T-helper 1 cell treated with Interleukin-12 subunit alpha and Interleukin-12 subunit beta and Interleukin-4 antibody, amounts not matched to agents 30 μg/mL and 1 μg/mL, for 36 hours (primary cell): ENCODE measurements at regions not wholly inside any gene's neighbourhood (a gene's known extent, or its start where the extent isn't known, plus 50 kb on each side); places are given as distances from the start of the nearest gene placed in this dataset.

Experiments
- H3K27ac Mint-ChIP-seq: one replicate; pipeline ENCODE4 v1.8.0; 2021; ENCODE audit warnings: mild to moderate bottlenecking, mixed read lengths
- H3K27me3 Mint-ChIP-seq: one replicate; pipeline ENCODE4 v1.8.0; 2021; ENCODE audit warnings: low read depth, mixed read lengths
- H3K36me3 Mint-ChIP-seq: one replicate; pipeline ENCODE4 v1.8.0; 2021; ENCODE audit warnings: low read depth, mixed read lengths
- H3K4me1 Mint-ChIP-seq: one replicate; pipeline ENCODE4 v1.8.0; 2021; ENCODE audit warnings: low read depth, mixed read lengths
- H3K4me3 Mint-ChIP-seq: one replicate; pipeline ENCODE4 v1.8.0; 2021; ENCODE audit warnings: mild to moderate bottlenecking, moderate library complexity, mixed read lengths
- H3K9me3 Mint-ChIP-seq: one replicate; pipeline ENCODE4 v1.8.0; 2021; ENCODE audit warnings: mixed read lengths

DNA sequence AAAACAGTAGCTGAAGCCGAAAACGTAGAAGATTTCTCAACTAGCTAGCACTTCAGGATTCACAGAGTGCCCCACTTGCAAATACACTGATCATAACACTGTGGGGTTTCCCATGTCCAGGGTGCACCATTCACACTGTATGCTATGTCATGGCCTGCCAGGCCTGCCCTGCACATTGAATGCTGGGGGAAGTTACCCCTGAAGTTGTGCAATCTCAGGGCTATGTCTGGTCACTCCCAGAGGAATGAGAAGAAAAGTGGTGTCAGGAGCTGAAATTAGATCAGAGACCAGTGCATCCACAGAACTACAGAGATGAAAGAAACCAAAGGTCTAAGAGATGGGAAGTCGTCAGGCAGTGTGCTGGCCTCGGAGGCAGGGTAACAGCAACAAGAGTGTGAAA is 196.8 kb downstream of the RAP2A start:
- H3K27ac Mint-ChIP-seq, result no peak overlapping the region
- peaks cover 5% of the 10 kb centered on the region for H3K27me3 Mint-ChIP-seq
- no peaks in the 10 kb centered on the region for H3K36me3 Mint-ChIP-seq

DNA sequence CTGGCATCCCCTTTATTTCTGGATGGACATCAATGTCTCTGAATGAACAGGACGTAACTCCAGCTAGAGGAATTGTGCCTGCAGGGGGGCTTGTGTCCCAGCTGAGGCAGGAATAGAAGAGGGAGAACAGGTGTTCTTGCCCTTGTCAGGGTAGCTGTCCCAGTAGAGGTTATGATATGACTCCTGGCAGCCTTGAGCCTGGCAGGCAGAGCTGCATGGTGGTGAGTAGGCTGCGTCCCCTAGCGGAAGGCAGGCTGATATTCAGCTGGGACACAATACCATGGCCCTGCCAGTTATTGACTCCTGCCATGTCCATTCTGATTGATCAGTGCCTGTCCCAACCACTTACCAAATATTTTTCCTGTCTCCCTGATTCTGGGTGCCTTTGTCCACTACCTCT is 197.2 kb downstream of the RAP2A start:
- Mint-ChIP-seq H3K4me3 (no peak overlapping the region), H3K27me3 (peaks cover 5% of the 10 kb centered on the region), H3K27ac (no peak overlapping the region), H3K36me3 (no peaks in the 10 kb centered on the region), H3K4me1 (no peaks in the 10 kb centered on the region), H3K9me3 (no peaks in the 10 kb centered on the region)

More for the DNA sequence above, 196.8 kb downstream of the RAP2A start:
- H3K4me3 Mint-ChIP-seq, result no peak overlapping the region
- no peaks in the 10 kb centered on the region for H3K4me1 Mint-ChIP-seq
- H3K9me3 Mint-ChIP-seq, result no peaks in the 10 kb centered on the region

DNA sequence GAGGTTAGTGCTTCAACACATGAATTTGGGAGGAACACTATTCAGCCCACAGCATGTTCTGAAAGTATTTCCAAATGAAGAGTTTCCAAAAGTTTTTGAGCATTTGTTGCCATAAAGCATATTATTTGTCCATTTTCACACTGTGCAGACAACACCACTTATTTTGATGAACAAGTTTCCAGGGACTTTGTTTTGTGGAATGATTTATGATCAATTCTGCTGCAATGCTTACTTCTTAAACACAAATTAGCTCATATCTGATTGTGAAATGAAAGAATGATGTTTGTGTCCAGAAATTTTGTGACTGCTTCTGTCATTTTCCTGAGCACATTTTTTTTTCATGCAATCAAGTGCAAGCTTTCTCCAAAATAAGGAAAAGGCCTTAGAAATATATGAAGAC is 205.3 kb downstream of the RAP2A start:
- H3K36me3 Mint-ChIP-seq, result no peaks in the 10 kb centered on the region
- no peak overlapping the region for H3K27ac Mint-ChIP-seq
- H3K27me3 Mint-ChIP-seq, result no peaks in the 10 kb centered on the region
- H3K4me1 Mint-ChIP-seq, result no peaks in the 10 kb centered on the region
- H3K4me3 Mint-ChIP-seq, result no peak overlapping the region
- no peaks in the 10 kb centered on the region for H3K9me3 Mint-ChIP-seq

DNA sequence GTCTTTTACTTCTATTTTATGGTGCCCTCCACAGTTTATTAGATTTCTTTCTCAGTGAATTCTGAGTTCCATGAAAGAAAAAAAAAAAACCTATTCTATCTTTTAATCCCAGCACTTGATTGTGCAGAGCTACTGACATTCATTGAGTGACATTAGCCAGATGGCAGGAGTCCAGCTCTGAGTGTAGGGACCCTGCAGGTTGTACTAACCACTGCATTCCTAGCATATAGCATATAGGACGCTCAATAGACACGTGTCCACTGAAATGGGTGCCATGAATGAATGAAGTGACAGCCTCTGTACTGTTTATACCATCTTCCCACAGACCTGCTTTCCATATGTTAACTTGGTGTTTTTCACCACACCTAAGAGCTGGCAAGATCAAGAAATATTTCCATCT is 206.3 kb downstream of the RAP2A start:
- H3K27ac Mint-ChIP-seq, result no peak overlapping the region
- no peak overlapping the region for H3K4me3 Mint-ChIP-seq
- no peaks in the 10 kb centered on the region for H3K36me3 Mint-ChIP-seq
- H3K9me3 Mint-ChIP-seq, result no peaks in the 10 kb centered on the region
- H3K4me1 Mint-ChIP-seq, result no peaks in the 10 kb centered on the region
- no peaks in the 10 kb centered on the region for H3K27me3 Mint-ChIP-seq

DNA sequence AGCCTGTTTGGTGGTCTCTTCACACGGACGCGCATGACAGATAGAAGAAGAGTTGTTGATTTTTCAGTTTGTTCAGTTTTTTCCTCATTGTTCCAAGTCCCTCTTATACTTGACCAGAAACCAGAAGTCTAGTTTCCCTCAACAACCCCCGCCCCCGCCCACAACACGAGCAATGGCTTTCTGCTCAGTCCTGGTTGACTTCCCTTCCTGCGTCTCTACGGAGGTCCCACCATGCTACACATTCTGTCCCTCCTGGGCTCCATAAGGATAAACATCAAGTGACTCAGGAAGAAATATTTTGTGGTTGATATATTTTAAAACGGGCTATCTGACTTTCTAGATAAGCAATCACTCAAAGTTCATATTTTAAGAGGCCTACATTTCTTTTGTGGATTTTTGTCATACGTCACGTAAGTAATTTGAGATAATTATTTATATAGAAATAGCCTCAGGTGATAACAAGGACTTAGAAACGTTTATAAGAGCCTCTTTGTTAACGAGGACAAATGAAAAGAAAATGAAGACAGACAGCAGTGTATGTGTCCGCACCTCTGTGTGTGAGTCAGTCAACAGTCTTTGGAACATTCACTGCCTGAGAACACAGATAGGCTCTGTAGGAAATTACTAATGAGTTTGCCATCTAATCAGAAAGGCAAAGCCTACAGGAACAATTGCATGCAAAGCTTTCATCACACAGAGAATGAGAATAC is 214.4 kb downstream of the RAP2A start:
- Mint-ChIP-seq H3K4me3 (no peak overlapping the region), H3K27me3 (no peaks in the 10 kb centered on the region), H3K4me1 (no peaks in the 10 kb centered on the region), H3K36me3 (no peaks in the 10 kb centered on the region), H3K27ac (no peak overlapping the region), H3K9me3 (no peaks in the 10 kb centered on the region)

DNA sequence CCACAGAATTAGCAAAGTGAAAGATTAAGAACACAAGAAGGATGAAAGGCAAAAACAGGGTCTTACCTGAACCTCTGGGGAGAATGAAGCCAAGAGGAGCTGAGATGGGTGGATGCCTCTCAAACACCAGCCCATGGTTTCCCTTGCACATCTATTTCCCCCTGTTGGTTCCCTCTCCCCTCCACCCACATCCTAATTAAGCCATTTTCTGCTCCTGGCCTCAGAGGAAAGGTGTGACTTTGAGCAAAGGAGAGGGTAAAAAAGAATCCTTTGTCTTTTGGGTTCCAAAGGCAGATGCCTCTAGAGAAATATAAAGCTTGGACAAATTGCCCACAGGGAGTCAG is 214.9 kb downstream of the RAP2A start:
- Mint-ChIP-seq H3K4me3 (no peak overlapping the region), H3K27ac (no peak overlapping the region), H3K27me3 (no peaks in the 10 kb centered on the region), H3K36me3 (no peaks in the 10 kb centered on the region), H3K4me1 (no peaks in the 10 kb centered on the region), H3K9me3 (no peaks in the 10 kb centered on the region)

DNA sequence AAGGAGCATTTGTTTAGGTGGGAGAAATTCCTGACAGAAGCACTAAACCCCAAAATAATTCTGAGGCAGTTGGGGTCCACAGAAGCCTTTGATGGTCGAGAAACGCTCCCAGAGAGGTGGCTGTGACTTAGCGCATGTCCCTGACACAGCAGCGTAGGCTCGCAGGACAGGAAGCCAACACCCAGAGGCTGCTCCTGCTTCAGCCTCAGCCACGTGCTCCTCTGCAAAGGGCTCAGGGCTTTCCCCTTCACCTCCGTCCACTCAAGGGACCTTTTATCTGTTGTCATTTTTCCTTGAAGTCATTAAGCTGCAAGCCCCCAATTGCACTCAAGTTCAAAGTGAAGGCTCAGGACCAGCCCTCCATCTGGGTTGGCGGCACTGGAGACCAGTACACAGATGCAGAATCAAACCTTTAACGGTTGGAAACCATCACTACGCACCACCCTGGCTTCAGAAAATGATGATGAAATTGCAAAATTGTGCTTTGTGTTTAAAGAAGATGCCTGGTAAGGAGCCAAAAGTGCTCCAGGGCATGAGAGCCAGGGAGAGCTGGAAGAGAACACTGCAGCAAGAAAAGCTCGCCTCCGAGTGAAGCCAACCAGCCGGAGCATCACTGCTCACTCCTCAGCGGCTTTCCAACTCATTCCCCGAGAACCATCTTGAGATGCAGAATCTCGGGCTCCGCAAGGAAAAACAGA is 219.6 kb downstream of the RAP2A start:
- H3K36me3 Mint-ChIP-seq, result no peaks in the 10 kb centered on the region
- no peaks in the 10 kb centered on the region for H3K9me3 Mint-ChIP-seq
- H3K4me3 Mint-ChIP-seq, result no peak overlapping the region
- no peaks in the 10 kb centered on the region for H3K27me3 Mint-ChIP-seq
- no peak overlapping the region for H3K27ac Mint-ChIP-seq
- H3K4me1 Mint-ChIP-seq, result no peaks in the 10 kb centered on the region

DNA sequence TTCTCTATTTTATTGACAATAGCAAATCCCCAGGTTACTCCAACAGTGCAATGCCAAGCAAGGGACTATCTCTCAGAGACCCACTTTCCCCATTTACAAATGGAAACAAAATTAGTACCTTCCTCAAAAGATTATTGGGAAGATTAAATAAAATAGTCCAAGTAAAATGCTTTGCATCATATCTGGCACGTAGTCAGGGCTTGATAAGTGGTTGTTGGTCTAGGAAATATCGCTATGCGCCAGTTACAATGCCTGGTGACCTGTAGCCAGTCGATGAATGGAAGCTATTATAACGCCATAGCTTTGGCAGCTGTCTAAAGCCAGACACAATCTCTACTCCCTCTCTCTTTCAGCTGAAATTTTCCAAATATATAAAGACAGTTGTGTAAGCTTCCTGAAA is 220.3 kb downstream of the RAP2A start:
- H3K36me3 Mint-ChIP-seq, result no peaks in the 10 kb centered on the region
- H3K4me1 Mint-ChIP-seq, result no peaks in the 10 kb centered on the region
- no peak overlapping the region for H3K4me3 Mint-ChIP-seq
- H3K27ac Mint-ChIP-seq, result no peak overlapping the region
- no peaks in the 10 kb centered on the region for H3K9me3 Mint-ChIP-seq
- no peaks in the 10 kb centered on the region for H3K27me3 Mint-ChIP-seq

DNA sequence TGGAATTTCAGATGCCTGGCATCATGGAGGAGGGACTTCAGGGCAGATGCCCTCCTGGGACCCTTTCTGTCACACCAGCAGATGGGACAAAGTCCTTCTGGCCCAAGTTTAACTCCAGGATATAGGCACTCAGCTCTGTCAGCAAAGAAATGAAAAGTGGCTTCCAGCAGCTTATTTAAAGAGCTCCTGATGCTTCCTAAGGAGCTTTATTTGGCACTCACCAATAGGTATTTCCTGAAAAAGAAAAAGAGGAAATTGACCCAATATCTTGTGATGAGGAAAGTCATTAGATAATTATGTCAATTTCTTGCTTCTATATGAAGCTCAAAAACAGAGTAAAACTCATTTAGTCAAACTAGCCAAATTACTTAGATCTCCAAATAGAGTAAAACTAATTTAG is 224.6 kb downstream of the RAP2A start:
- Mint-ChIP-seq H3K36me3 (no peaks in the 10 kb centered on the region), H3K4me3 (no peak overlapping the region), H3K27ac (no peak overlapping the region), H3K9me3 (no peaks in the 10 kb centered on the region), H3K4me1 (no peaks in the 10 kb centered on the region), H3K27me3 (peaks cover 5% of the 10 kb centered on the region)

DNA sequence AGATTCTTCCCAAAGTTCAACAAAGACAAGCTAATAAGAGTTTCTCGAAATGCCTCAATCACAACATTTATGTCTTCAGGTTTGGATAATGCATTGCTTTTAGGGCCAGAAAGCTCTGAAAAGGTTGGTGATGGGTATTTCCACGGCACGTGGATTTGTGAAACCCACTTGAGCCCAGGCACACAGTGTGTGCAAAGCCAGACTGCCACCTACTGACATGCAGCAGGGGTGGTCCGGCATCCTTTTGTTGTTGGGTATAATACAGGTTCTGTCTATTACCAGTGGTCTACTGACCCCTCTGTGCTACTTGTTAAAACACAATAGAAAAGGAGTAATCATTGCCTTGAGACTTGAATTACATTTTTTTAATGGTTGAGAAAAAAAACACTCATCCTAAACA is 225.6 kb downstream of the RAP2A start:
- H3K27me3 Mint-ChIP-seq, result peaks cover 5% of the 10 kb centered on the region
- H3K27ac Mint-ChIP-seq, result no peak overlapping the region
- H3K4me1 Mint-ChIP-seq, result no peaks in the 10 kb centered on the region
- H3K9me3 Mint-ChIP-seq, result no peaks in the 10 kb centered on the region
- no peaks in the 10 kb centered on the region for H3K36me3 Mint-ChIP-seq
- no peak overlapping the region for H3K4me3 Mint-ChIP-seq

DNA sequence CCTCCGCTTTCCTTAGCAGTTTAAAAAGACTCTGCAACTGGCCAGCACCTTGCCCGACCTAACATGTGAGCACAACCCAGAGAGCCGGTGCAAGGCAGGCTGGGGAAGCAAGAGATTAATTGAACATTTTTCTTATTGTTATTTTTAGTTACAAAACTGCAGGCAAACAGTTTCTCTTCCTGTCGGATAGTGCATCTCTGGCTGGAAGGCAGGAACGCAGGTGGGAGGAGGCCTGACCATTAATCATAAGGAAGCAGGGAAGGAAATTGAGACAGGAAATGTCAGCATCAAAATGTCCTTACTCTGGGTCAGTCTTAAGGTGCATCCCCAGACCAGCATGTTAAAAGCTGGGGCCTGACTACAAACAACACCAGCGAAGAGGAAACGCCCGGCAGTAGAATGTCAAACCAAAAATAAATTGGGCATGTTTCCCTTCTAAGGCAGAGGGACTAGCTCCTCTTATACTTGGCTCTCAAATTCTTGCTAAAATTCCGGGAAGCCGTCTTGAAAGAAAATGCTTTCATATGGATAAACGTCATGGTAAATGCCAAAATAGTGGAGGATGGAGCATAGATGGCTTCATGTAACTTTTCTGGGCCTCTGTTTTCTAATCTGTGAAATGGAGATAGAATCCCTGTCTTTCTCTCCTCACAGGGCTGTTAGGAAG is 226.8 kb downstream of the RAP2A start:
- no peaks in the 10 kb centered on the region for H3K36me3 Mint-ChIP-seq
- H3K4me1 Mint-ChIP-seq, result no peaks in the 10 kb centered on the region
- H3K9me3 Mint-ChIP-seq, result no peaks in the 10 kb centered on the region
- H3K27ac Mint-ChIP-seq, result no peak overlapping the region
- no peak overlapping the region for H3K4me3 Mint-ChIP-seq
- peaks cover 5% of the 10 kb centered on the region for H3K27me3 Mint-ChIP-seq

DNA sequence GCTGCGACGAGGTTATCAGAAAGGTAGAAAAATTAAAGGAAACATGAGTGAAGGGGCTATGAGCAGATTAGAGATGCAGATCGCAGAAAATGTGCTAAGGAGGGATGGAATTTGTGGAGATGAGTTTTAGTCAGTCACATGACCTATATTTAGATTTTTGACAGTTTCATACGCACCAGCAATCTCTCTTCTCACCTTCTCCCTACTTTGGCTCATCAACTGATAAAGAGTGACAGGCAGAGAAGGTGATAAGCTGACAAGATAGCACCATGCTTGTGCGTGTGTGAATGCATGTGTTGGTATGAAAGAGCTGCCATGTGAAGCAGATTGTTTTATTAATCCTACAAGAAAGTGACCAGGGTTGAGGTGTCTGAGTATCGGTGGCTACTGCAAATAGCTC is 252.6 kb downstream of the RAP2A start:
- Mint-ChIP-seq H3K27me3 (no peaks in the 10 kb centered on the region), H3K4me1 (no peaks in the 10 kb centered on the region), H3K4me3 (no peak overlapping the region), H3K9me3 (no peaks in the 10 kb centered on the region), H3K27ac (no peak overlapping the region), H3K36me3 (no peaks in the 10 kb centered on the region)

DNA sequence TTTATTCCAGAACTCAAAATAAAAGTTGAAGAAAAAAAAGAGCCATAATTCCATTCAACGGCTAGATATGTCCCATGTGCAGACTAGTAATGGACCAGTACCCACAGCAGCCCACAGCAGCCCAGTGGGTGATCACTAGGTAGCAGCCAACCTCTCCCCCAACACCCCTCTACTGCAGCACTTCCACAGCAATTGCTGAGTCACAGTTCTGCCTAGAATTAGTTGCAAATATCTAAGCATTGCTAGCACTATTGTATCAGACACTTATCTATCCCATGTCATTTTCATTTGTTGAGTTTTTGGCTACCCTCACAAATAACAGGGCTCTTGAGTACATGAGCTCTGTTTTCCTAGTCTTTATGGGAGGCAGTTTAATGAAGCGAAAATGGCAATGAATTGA is 258.7 kb downstream of the RAP2A start:
- no peak overlapping the region for H3K4me3 Mint-ChIP-seq
- no peaks in the 10 kb centered on the region for H3K9me3 Mint-ChIP-seq
- no peaks in the 10 kb centered on the region for H3K36me3 Mint-ChIP-seq
- H3K4me1 Mint-ChIP-seq, result no peaks in the 10 kb centered on the region
- no peaks in the 10 kb centered on the region for H3K27me3 Mint-ChIP-seq
- no peak overlapping the region for H3K27ac Mint-ChIP-seq

DNA sequence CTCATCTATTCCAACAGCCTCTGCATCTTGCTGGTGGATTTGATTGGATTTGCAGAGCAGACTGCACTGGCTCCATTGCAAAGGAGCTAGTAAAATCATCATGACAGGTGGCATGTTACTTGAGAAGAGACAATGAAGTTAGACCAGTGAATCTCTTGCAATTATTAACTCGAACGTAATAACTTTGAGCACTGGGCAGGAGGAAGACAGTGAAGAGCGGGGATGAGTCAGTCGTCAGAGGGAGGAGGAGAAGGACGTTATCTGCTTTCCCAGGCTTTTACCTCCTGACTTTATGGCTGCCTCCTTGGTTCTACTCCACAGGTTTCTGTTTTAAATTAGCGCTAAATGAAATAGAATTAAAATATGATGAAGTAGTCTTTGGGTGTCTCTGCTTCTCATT is 257.8 kb upstream of the IPO5 start:
- no peaks in the 10 kb centered on the region for H3K9me3 Mint-ChIP-seq
- H3K36me3 Mint-ChIP-seq, result no peaks in the 10 kb centered on the region
- no peaks in the 10 kb centered on the region for H3K4me1 Mint-ChIP-seq
- no peak overlapping the region for H3K27ac Mint-ChIP-seq
- H3K4me3 Mint-ChIP-seq, result no peak overlapping the region
- no peaks in the 10 kb centered on the region for H3K27me3 Mint-ChIP-seq

DNA sequence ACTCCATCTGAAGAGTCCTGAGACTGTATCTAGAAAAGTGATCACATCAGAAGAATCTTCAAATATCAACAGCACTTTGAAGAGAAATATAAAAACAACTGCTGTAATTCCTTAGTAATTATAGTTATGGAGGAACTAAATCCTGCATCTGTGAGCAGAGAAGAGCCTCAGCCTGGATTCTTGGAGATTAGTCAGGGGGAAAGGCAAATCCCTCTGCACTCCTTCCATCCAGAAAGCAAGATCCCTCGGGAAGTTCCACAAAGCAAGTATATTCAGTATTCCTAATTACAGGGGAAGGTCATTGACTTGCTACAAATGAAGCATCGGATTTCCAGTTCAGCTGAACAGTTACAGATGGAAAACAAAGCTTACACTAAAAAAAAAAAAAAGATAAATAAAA is 256.6 kb upstream of the IPO5 start:
- Mint-ChIP-seq H3K27ac (no peak overlapping the region), H3K4me1 (no peaks in the 10 kb centered on the region), H3K27me3 (no peaks in the 10 kb centered on the region), H3K4me3 (no peak overlapping the region), H3K9me3 (no peaks in the 10 kb centered on the region), H3K36me3 (no peaks in the 10 kb centered on the region)
